Liver (tissue), 8 donors: ENCODE measurements at regions not wholly inside any gene's neighbourhood (a gene's known extent, or its start where the extent isn't known, plus 50 kb on each side); places are given as distances from the start of the nearest gene placed in this dataset.

Source experiments
- DNase-seq: peaks from one replicate; pipeline ENCODE4 v3.0.0-alpha.2; 2017; ENCODE audit warnings: low spot score
- H3K27ac ChIP-seq, 2 donors: one replicate each; pipeline ENCODE4 v1.7.0; 2013; ENCODE audit warnings: inconsistent platforms in 2 of 2, low read length in 2 of 2, control low read depth in 1 of 2, low read depth in 1 of 2, mild to moderate bottlenecking in 1 of 2
- H3K27me3 ChIP-seq, 4 donors: one replicate each; pipeline versions ENCODE4 v1.6.1 to v1.7.0; 2013; ENCODE audit warnings: low read length in 3 of 4, inconsistent platforms in 1 of 4, mild to moderate bottlenecking in 1 of 4, moderate library complexity in 1 of 4; ENCODE audit not compliant: control insufficient read depth in 4 of 4, insufficient read depth in 4 of 4
- H3K36me3 ChIP-seq, 4 donors: one replicate each; pipeline versions ENCODE4 v1.6.1 to v1.7.0; 2013; ENCODE audit warnings: low read length in 3 of 4, mild to moderate bottlenecking in 3 of 4, low read depth in 1 of 4, moderate library complexity in 1 of 4; ENCODE audit not compliant: control insufficient read depth in 4 of 4, insufficient read depth in 3 of 4
- H3K4me1 ChIP-seq, 4 donors: one replicate each; pipeline versions ENCODE4 v1.6.1 to v1.7.0; 2013; ENCODE audit warnings: low read length in 3 of 4, mild to moderate bottlenecking in 3 of 4, moderate library complexity in 1 of 4; ENCODE audit not compliant: control insufficient read depth in 4 of 4, insufficient read depth in 4 of 4
- H3K4me3 ChIP-seq, 3 donors: one replicate each; pipeline versions ENCODE4 v1.6.1 to v1.7.0; 2013; ENCODE audit warnings: low read length in 3 of 3, control low read depth in 1 of 3, low read depth in 1 of 3, mild to moderate bottlenecking in 1 of 3
- H3K9ac ChIP-seq, 2 donors: one replicate each; pipeline ENCODE4 v1.7.0; 2013; ENCODE audit warnings: low read length in 2 of 2, mild to moderate bottlenecking in 2 of 2, moderate library complexity in 2 of 2, control low read depth in 1 of 2, low read depth in 1 of 2
- H3K9me3 ChIP-seq, 4 donors: one replicate each; pipeline versions ENCODE4 v1.6.1 to v1.7.0; 2013; ENCODE audit warnings: low read length in 3 of 4; ENCODE audit not compliant: control insufficient read depth in 4 of 4
- EGR1 ChIP-seq, 2 donors: IDR thresholded peaks; 2 replicates each; pipeline ENCODE4 v1.6.1; 2016 to 2018; ENCODE audit warnings: antibody characterized with exemption in 2 of 2, low read depth in 2 of 2
- FOXA1 ChIP-seq: IDR thresholded peaks from 2 replicates; pipeline ENCODE4 v1.6.1; 2016; ENCODE audit warnings: antibody characterized with exemption
- GABPA ChIP-seq, 2 donors: IDR thresholded peaks in 1 of 2; conservative IDR thresholded peaks in 1 of 2; 2 replicates each; pipeline ENCODE4 v1.6.1; 2016; ENCODE audit warnings: antibody characterized with exemption in 2 of 2, mild to moderate bottlenecking in 1 of 2, moderate library complexity in 1 of 2
- HNF4A ChIP-seq, 2 donors: conservative IDR thresholded peaks; 2 replicates each; pipeline ENCODE4 v1.6.1; 2016; ENCODE audit warnings: antibody characterized with exemption in 2 of 2, mild to moderate bottlenecking in 2 of 2
- HNF4G ChIP-seq: IDR thresholded peaks from 2 replicates; pipeline ENCODE4 v1.6.1; 2016; ENCODE audit warnings: antibody characterized with exemption
- JUND ChIP-seq, 2 donors: IDR thresholded peaks; 2 replicates each; pipeline ENCODE4 v1.6.1; 2016; ENCODE audit warnings: antibody characterized with exemption in 2 of 2
- NR2F2 ChIP-seq: IDR thresholded peaks from 2 replicates; pipeline ENCODE4 v1.6.1; 2016; ENCODE audit warnings: antibody characterized with exemption
- RAD21 ChIP-seq, 2 donors: IDR thresholded peaks; 2 replicates each; pipeline ENCODE4 v1.6.1; 2016; ENCODE audit warnings: antibody characterized with exemption in 2 of 2, mild to moderate bottlenecking in 2 of 2
- RXRA ChIP-seq, 2 donors: IDR thresholded peaks; 2 replicates each; pipeline ENCODE4 v1.6.1; 2017 to 2018; ENCODE audit warnings: antibody characterized with exemption in 2 of 2, mild to moderate bottlenecking in 1 of 2
- SP1 ChIP-seq: IDR thresholded peaks from 2 replicates; pipeline ENCODE4 v1.6.1; 2018; ENCODE audit warnings: antibody characterized with exemption, mild to moderate bottlenecking
- TAF1 ChIP-seq: conservative IDR thresholded peaks from 2 replicates; pipeline ENCODE4 v1.6.1; 2016; ENCODE audit warnings: antibody characterized with exemption, mild to moderate bottlenecking
- YY1 ChIP-seq: IDR thresholded peaks from 2 replicates; pipeline ENCODE4 v1.6.1; 2016; ENCODE audit warnings: antibody characterized with exemption, mild to moderate bottlenecking
- WGBS: extraction: QIAGEN DNeasy Blood & Tissue Kit; methylation state at CpG from one replicate; pipeline ENCODE4 v1.1.7; 2013; 5-methylcytosine and 5-hydroxymethylcytosine counted together
- TF ChIP-seq, protein P1 (sequence below): IDR thresholded peaks from 2 replicates; pipeline ENCODE4 v1.6.1; 2016; ENCODE audit warnings: antibody characterized with exemption
- TF ChIP-seq, protein P2 (sequence below): fragments of 150-350 bp; IDR thresholded peaks from 2 replicates; pipeline ENCODE4 v1.5.1; 2017; ENCODE audit warnings: improper control_type of control experiment, low read depth, low read length; ENCODE audit not compliant: missing input control
- TF ChIP-seq, protein P3 (sequence below): IDR thresholded peaks from 2 replicates; pipeline ENCODE4 v1.6.1; 2016; ENCODE audit warnings: antibody characterized with exemption
- donor health status: healthy.
- donor health status: healthy.
- donor health status: healthy.
- donor health status: healthy.
- donor health status: healthy.

DNA sequence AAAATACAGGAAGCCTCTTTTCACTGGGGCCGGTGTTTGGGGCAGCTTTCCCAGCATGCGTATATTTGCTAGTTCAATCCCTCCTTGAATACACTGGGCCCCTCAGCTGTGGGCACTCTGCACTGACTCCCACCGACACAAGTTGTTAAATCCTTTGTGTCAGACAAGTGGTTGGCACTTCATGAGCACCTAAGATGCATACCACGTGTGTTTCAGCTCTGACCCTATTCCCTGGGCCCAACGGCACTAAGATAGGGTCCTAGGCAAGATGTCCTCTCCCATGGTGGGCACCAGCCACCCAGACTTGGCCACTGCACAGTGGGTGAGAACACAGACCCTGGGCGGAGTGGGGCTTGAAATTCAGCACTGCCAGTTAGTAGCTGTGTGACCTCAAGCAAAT lies 173.8 kb downstream of the BCL11B start:
- H3K9ac ChIP-seq = no peak overlapping the region
- H3K4me3 ChIP-seq = no peak overlapping the region
- 84% methylated on average over 6 of the region's 6 CpGs for WGBS
- H3K27me3 ChIP-seq = no peaks in the 10 kb centered on the region
- H3K9me3 ChIP-seq = no peaks in the 10 kb centered on the region
- no peak for DNase-seq
- no peaks in the 10 kb centered on the region for H3K36me3 ChIP-seq
- no peak overlapping the region for H3K27ac ChIP-seq
- H3K4me1 ChIP-seq = no peaks in the 10 kb centered on the region
- no peak for TF ChIP-seq SP1
- TF ChIP-seq HNF4G = no peak
- TF ChIP-seq EGR1 (IDR thresholded peaks at IDR 0.05; ENCODE audit: low read depth in 2 of 2) = no peak
- TF ChIP-seq, protein P1, sequence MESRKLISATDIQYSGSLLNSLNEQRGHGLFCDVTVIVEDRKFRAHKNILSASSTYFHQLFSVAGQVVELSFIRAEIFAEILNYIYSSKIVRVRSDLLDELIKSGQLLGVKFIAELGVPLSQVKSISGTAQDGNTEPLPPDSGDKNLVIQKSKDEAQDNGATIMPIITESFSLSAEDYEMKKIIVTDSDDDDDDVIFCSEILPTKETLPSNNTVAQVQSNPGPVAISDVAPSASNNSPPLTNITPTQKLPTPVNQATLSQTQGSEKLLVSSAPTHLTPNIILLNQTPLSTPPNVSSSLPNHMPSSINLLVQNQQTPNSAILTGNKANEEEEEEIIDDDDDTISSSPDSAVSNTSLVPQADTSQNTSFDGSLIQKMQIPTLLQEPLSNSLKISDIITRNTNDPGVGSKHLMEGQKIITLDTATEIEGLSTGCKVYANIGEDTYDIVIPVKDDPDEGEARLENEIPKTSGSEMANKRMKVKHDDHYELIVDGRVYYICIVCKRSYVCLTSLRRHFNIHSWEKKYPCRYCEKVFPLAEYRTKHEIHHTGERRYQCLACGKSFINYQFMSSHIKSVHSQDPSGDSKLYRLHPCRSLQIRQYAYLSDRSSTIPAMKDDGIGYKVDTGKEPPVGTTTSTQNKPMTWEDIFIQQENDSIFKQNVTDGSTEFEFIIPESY = no peak
- no peak for TF ChIP-seq YY1
- TF ChIP-seq JUND (IDR thresholded peaks at IDR 0.05) = no peak
- no peak for TF ChIP-seq HNF4A (conservative IDR thresholded peaks at IDR 0.05)
- TF ChIP-seq, protein P2, sequence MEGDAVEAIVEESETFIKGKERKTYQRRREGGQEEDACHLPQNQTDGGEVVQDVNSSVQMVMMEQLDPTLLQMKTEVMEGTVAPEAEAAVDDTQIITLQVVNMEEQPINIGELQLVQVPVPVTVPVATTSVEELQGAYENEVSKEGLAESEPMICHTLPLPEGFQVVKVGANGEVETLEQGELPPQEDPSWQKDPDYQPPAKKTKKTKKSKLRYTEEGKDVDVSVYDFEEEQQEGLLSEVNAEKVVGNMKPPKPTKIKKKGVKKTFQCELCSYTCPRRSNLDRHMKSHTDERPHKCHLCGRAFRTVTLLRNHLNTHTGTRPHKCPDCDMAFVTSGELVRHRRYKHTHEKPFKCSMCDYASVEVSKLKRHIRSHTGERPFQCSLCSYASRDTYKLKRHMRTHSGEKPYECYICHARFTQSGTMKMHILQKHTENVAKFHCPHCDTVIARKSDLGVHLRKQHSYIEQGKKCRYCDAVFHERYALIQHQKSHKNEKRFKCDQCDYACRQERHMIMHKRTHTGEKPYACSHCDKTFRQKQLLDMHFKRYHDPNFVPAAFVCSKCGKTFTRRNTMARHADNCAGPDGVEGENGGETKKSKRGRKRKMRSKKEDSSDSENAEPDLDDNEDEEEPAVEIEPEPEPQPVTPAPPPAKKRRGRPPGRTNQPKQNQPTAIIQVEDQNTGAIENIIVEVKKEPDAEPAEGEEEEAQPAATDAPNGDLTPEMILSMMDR = no peak
- no peak for TF ChIP-seq RAD21 (IDR thresholded peaks at IDR 0.05)
- TF ChIP-seq, protein P3, sequence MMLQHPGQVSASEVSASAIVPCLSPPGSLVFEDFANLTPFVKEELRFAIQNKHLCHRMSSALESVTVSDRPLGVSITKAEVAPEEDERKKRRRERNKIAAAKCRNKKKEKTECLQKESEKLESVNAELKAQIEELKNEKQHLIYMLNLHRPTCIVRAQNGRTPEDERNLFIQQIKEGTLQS = no peak
- no peak for TF ChIP-seq FOXA1
- no peak for TF ChIP-seq GABPA (IDR thresholded peaks at IDR 0.05 in 1 of 2, conservative IDR thresholded peaks at IDR 0.05 in 1 of 2)
- no peak for TF ChIP-seq TAF1

DNA sequence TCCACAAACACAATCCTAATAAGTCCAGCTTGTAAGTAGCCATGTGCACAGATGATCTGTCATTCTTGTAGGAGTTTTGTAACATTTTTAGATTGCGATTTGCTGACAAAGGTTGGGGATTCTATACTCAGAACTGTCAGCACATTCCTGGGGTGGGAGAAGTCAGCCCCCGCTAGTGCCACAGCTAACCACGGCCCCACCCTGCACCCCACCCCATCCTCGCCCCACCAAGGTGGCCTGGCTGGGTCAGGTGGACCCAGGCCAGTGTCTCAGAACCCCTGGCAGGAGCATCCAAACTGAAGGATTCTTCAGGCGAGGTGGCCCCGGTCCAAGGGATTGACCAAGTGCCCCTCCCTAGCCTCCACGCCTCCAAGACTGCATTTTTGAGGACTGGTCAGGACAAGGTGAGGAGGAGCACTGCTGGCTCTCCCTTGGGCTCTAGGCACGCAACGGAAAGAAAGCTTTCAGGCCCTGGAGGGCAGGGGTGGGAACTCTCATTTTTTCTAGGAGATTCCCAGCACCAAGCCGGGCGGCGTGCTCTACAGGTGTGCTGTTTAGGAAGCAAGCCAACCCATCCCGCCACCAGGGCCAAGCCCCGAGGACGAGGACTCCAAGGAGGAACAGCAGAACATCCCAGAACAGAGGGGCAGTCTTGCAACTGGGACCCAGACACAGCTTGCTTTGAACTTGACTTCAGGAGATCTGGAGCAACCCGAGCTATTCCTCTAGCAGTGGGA lies 172.8 kb downstream of the BCL11B start:
- H3K4me1 ChIP-seq = no peaks in the 10 kb centered on the region
- H3K4me3 ChIP-seq = no peak overlapping the region
- WGBS = 66% methylated on average over 16 of the region's 16 CpGs
- no peak overlapping the region for H3K27ac ChIP-seq
- H3K9ac ChIP-seq = no peak overlapping the region
- no peaks in the 10 kb centered on the region for H3K9me3 ChIP-seq
- no peak for TF ChIP-seq FOXA1
- TF ChIP-seq NR2F2 = no peak
- no peak for TF ChIP-seq JUND (IDR thresholded peaks at IDR 0.05)
- TF ChIP-seq, protein P1 = no peak
- no peak for TF ChIP-seq SP1
- no peak for TF ChIP-seq RAD21 (IDR thresholded peaks at IDR 0.05)
- no peak for TF ChIP-seq EGR1 (IDR thresholded peaks at IDR 0.05; ENCODE audit: low read depth in 2 of 2)
- no peak for TF ChIP-seq RXRA (IDR thresholded peaks at IDR 0.05)
- no peak for TF ChIP-seq HNF4A (conservative IDR thresholded peaks at IDR 0.05)
- TF ChIP-seq, protein P2 = no peak
- H3K36me3 ChIP-seq = no peaks in the 10 kb centered on the region
- no peaks in the 10 kb centered on the region for H3K27me3 ChIP-seq
- no peak for DNase-seq
